GM12878 (cell line): ENCODE measurements at regions not wholly inside any gene's neighbourhood (a gene's known extent, or its start where the extent isn't known, plus 50 kb on each side); places are given as distances from the start of the nearest gene placed in this dataset.

ENCODE experiments used
- CTCF ChIP-seq, 3 experiments: IDR thresholded peaks in 2 of 3; conservative IDR thresholded peaks in 1 of 3; 2 replicates each; pipeline ENCODE4 v1.5.1; 2011; ENCODE audit warnings: low read depth in 3 of 3, low read length in 3 of 3, mild to moderate bottlenecking in 3 of 3, control low read depth in 2 of 3, moderate library complexity in 2 of 3, inconsistent platforms in 1 of 3, mixed read lengths in 1 of 3; ENCODE audit not compliant: control insufficient read depth in 2 of 3, insufficient read depth in 1 of 3; ENCODE audit errors: extremely low read depth in 1 of 3
- EZH2 ChIP-seq: IDR thresholded peaks from 2 replicates; pipeline ENCODE4 v1.6.1; 2012; ENCODE audit warnings: low read depth, mild to moderate bottlenecking, control low read depth, inconsistent platforms, low read length, borderline replicate concordance; ENCODE audit not compliant: control insufficient read depth
- NR2C1 ChIP-seq: fragments of 450-650 bp; IDR thresholded peaks from 2 replicates; pipeline ENCODE4 v1.6.1; 2017; ENCODE audit warnings: antibody characterized with exemption, mild to moderate bottlenecking, moderate library complexity
- SMC3 ChIP-seq: IDR thresholded peaks from 2 replicates; pipeline ENCODE4 v1.6.1; 2011; ENCODE audit warnings: low read length, improper control_type of control experiment, borderline replicate concordance
- SREBF2 ChIP-seq: IDR thresholded peaks from 2 replicates; pipeline ENCODE4 v1.6.1; 2012; ENCODE audit warnings: mild to moderate bottlenecking, low read length
- SUPT20H ChIP-seq: IDR thresholded peaks from 2 replicates; pipeline ENCODE4 v1.6.1; 2011; ENCODE audit warnings: low read depth, mild to moderate bottlenecking, low read length, moderate library complexity, borderline replicate concordance; ENCODE audit not compliant: control insufficient read depth
- ZBTB33 ChIP-seq: fragments of 450-650 bp; IDR thresholded peaks from 2 replicates; pipeline ENCODE4 v1.6.1; 2017; ENCODE audit warnings: mild to moderate bottlenecking
- TF ChIP-seq, protein P1 (sequence below): IDR thresholded peaks from 2 replicates; pipeline ENCODE4 v1.6.1; 2012; ENCODE audit warnings: mild to moderate bottlenecking, low read depth, low read length

- TF ChIP-seq CTCF (IDR thresholded peaks at IDR 0.05 in 2 of 3, conservative IDR thresholded peaks at IDR 0.05 in 1 of 3; ENCODE audit: control insufficient read depth in 2 of 3, extremely low read depth in 1 of 3, insufficient read depth in 1 of 3, low read depth in 3 of 3, low read length in 3 of 3) (no peak), NR2C1 (no peak), EZH2 (no peak), SUPT20H (no peak), SMC3 (no peak), ZBTB33 (no peak), SREBF2 (no peak)
- TF ChIP-seq, protein P1, sequence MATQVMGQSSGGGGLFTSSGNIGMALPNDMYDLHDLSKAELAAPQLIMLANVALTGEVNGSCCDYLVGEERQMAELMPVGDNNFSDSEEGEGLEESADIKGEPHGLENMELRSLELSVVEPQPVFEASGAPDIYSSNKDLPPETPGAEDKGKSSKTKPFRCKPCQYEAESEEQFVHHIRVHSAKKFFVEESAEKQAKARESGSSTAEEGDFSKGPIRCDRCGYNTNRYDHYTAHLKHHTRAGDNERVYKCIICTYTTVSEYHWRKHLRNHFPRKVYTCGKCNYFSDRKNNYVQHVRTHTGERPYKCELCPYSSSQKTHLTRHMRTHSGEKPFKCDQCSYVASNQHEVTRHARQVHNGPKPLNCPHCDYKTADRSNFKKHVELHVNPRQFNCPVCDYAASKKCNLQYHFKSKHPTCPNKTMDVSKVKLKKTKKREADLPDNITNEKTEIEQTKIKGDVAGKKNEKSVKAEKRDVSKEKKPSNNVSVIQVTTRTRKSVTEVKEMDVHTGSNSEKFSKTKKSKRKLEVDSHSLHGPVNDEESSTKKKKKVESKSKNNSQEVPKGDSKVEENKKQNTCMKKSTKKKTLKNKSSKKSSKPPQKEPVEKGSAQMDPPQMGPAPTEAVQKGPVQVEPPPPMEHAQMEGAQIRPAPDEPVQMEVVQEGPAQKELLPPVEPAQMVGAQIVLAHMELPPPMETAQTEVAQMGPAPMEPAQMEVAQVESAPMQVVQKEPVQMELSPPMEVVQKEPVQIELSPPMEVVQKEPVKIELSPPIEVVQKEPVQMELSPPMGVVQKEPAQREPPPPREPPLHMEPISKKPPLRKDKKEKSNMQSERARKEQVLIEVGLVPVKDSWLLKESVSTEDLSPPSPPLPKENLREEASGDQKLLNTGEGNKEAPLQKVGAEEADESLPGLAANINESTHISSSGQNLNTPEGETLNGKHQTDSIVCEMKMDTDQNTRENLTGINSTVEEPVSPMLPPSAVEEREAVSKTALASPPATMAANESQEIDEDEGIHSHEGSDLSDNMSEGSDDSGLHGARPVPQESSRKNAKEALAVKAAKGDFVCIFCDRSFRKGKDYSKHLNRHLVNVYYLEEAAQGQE: no peak
Observed at GRCh38 chr11:23680488-23681230, 816.2 kb upstream of the LUZP2 start.
